Sigmoid colon (tissue), 6 donors: ENCODE measurements at regions not wholly inside any gene's neighbourhood (a gene's known extent, or its start where the extent isn't known, plus 50 kb on each side); places are given as distances from the start of the nearest gene placed in this dataset.

Source experiments
- DNase-seq: peaks from one replicate; pipeline ENCODE4 v3.0.0-alpha.2; 2019
- H3K27ac ChIP-seq, 4 donors: fragments of 200-600 bp; sonication (generic); one replicate each; pipeline ENCODE4 v1.5.1; 2016 to 2019; ENCODE audit warnings: mild to moderate bottlenecking in 1 of 4
- H3K27me3 ChIP-seq, 3 donors: fragments of 200-600 bp; sonication (generic); one replicate each; pipeline ENCODE4 v1.5.1; 2019; ENCODE audit warnings: mild to moderate bottlenecking in 1 of 3
- H3K36me3 ChIP-seq, 4 donors: fragments of 200-600 bp; sonication (generic); one replicate each; pipeline ENCODE4 v1.5.1; 2016 to 2019
- H3K4me1 ChIP-seq, 4 donors: fragments of 200-600 bp; sonication (generic); one replicate each; pipeline ENCODE4 v1.5.1; 2017 to 2019
- H3K4me3 ChIP-seq, 4 donors: fragments of 200-600 bp; sonication (generic); one replicate each; pipeline ENCODE4 v1.5.1; 2017 to 2019; ENCODE audit warnings: mild to moderate bottlenecking in 2 of 4, moderate library complexity in 1 of 4
- H3K9me3 ChIP-seq, 4 donors: fragments of 200-600 bp in 3 of 4; sonication (generic) in 3 of 4; one replicate each; pipeline versions ENCODE4 v1.5.1 to v1.6.1; 2013 to 2019
- EP300 ChIP-seq, 4 donors: sonication (generic); formaldehyde crosslinking; IDR thresholded peaks; one replicate each; pipeline ENCODE4 v1.6.1; 2017; ENCODE audit warnings: antibody characterized with exemption in 4 of 4
- POLR2A ChIP-seq, 2 donors: fragments of 450-650 bp; IDR thresholded peaks; one replicate each; pipeline ENCODE4 v1.6.1; 2016; ENCODE audit warnings: antibody characterized with exemption in 2 of 2, mild to moderate bottlenecking in 2 of 2, moderate library complexity in 2 of 2
- POLR2AphosphoS5 ChIP-seq, 4 donors: sonication (generic); formaldehyde crosslinking; IDR thresholded peaks; one replicate each; pipeline ENCODE4 v1.6.1; 2017; ENCODE audit warnings: antibody characterized with exemption in 4 of 4
- WGBS, 2 donors: extraction: QIAGEN DNeasy Blood & Tissue Kit; methylation state at CpG; one replicate each; pipeline ENCODE4 v1.1.7; 2013; 5-methylcytosine and 5-hydroxymethylcytosine counted together
- intact Hi-C: fragments of 100-400 bp; cut with DNase I; formaldehyde crosslinking; loops from one replicate; pipeline ENCODE4 v1.15.1; 2023
- TF ChIP-seq, protein P1 (sequence below), 4 experiments: fragments of 450-650 bp in 3 of 4; fragments of 200-600 bp in 1 of 4; IDR thresholded peaks; one replicate each; pipeline ENCODE4 v1.5.1; 2016 to 2019; ENCODE audit warnings: antibody characterized with exemption in 4 of 4, mild to moderate bottlenecking in 3 of 4, moderate library complexity in 2 of 4
- donor health status: healthy with polysubstance abuse.
- donor health status: healthy.

DNA sequence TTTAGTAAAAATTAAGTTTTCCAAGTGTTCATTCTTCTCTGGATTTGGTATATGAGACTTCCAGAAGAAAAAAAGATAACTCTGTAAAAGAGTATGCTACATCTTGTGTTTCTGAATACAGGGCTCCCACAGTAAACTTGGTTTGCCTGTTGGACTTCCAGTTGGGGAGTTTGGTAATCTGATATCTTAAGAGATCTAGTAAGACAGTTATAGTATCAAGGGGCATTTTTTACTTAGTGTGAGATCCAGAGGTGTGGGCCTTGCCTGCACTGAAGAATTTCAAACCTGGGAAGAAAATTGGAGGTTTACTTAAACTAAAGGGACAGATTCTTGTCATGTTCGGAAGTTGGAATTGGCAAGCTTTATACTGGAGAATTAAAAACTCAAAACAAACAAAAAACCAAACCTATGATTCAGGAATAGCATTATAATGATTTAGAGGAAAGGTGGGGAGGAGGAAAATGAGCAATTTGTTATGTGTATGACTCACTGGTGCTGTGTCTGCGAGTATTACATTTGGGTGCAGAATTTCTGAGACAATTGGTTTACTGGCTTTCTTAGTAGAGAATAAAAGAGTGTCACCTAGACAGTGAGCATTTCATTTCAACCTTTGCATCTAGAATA is 58.9 kb upstream of the ULK4 start:
- no peaks in the 10 kb centered on the region for H3K27me3 ChIP-seq
- H3K4me1 ChIP-seq = peaks cover 0 to 92% (median 84%) of the 10 kb centered on the region in 4 donors
- peak overlapping the region; percentile 56 to 95 (median 76) for H3K27ac ChIP-seq
- intact Hi-C loops = no loop called here
- DNase-seq = no peak
- WGBS, 2 donors = 6 to 50% methylated on average over 2 of the region's 2 CpGs
- H3K9me3 ChIP-seq = no peaks in the 10 kb centered on the region
- H3K36me3 ChIP-seq = no peaks in the 10 kb centered on the region
- no peak overlapping the region for H3K4me3 ChIP-seq
- TF ChIP-seq, protein P1, sequence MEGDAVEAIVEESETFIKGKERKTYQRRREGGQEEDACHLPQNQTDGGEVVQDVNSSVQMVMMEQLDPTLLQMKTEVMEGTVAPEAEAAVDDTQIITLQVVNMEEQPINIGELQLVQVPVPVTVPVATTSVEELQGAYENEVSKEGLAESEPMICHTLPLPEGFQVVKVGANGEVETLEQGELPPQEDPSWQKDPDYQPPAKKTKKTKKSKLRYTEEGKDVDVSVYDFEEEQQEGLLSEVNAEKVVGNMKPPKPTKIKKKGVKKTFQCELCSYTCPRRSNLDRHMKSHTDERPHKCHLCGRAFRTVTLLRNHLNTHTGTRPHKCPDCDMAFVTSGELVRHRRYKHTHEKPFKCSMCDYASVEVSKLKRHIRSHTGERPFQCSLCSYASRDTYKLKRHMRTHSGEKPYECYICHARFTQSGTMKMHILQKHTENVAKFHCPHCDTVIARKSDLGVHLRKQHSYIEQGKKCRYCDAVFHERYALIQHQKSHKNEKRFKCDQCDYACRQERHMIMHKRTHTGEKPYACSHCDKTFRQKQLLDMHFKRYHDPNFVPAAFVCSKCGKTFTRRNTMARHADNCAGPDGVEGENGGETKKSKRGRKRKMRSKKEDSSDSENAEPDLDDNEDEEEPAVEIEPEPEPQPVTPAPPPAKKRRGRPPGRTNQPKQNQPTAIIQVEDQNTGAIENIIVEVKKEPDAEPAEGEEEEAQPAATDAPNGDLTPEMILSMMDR (IDR thresholded peaks at IDR 0.05) = no peak
- TF ChIP-seq POLR2AphosphoS5 (IDR thresholded peaks at IDR 0.05) = peak in 1 of 4 donors; percentile 55

DNA sequence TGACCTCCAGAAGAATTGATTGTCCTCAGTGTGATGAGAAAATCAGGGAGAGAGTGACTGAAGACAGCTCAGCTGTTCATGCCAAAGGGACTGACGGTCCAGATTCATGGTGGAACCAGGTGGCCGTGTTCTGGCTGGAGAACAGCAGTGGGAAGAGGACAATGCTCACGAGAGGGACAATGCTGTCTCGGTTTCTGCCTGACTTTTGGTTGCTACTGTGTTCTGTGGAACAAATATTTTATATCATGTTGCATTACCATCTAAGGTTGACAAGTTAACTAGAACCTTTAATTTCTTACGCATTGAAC is 58.0 kb upstream of the ULK4 start:
- TF ChIP-seq POLR2A (IDR thresholded peaks at IDR 0.05) = no peak
- no peak for TF ChIP-seq POLR2AphosphoS5 (IDR thresholded peaks at IDR 0.05)
- no peak for TF ChIP-seq EP300 (IDR thresholded peaks at IDR 0.05)
- TF ChIP-seq, protein P1 (IDR thresholded peaks at IDR 0.05) = no peak
- no peaks in the 10 kb centered on the region for H3K27me3 ChIP-seq
- no peak overlapping the region for H3K4me3 ChIP-seq
- no peaks in the 10 kb centered on the region for H3K36me3 ChIP-seq
- no peaks in the 10 kb centered on the region for H3K9me3 ChIP-seq
- peaks cover 0 to 94% (median 86%) of the 10 kb centered on the region in 4 donors for H3K4me1 ChIP-seq
- no peak for DNase-seq
- intact Hi-C loops = no loop called here
- WGBS, 2 donors = 92% methylated on average over 5 of the region's 5 CpGs
- peak overlapping the region in 3 of 4 donors; percentile 64 to 95 (median 88) for H3K27ac ChIP-seq

DNA sequence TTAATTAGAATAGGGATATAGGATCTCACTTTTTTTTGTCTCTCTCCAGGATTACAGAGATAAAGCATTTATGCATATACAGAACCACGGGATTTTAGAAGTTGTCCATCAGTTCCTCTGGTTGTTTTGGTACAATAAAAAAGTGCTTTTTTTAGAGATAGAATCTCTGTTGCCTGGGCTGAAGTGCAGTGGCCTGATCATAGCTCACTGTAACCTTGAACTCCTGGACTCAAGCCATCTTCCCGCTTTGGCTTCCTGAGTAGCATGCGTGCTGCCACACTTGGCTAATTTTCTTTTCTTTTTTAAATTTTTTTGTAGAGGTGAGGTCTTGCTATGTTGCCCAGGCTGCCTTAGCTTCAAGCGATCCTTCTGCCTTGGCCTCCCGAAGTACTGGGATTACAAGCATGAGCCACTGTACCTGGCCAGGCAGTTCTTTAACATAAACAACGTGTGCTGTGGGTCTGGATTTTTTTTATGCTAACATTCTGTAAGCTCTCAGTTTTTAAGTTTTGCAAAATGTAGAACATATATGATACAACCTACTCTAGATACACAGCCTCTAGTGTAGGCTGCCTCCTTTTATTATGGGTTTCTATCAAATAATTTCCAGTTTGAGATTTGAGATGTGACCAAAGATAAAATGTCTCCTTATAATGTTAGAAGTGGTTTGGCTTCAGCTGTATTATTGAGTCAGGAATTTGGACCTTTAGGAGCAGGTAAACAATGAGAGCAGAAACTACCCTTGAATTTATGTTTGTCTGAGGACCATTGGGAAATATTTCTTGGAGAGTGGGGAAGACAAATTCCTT is 57.4 kb upstream of the ULK4 start:
- no peak for DNase-seq
- Histone ChIP-seq H3K4me3 (no peak overlapping the region), H3K27me3 (no peaks in the 10 kb centered on the region), H3K36me3 (no peaks in the 10 kb centered on the region), H3K9me3 (no peaks in the 10 kb centered on the region), H3K27ac (peak overlapping the region; percentile 41 to 95 (median 76)), H3K4me1 (peaks cover 0 to 91% (median 81%) of the 10 kb centered on the region in 4 donors)
- intact Hi-C loops = no loop called here
- TF ChIP-seq, protein P1 (IDR thresholded peaks at IDR 0.05) = no peak
- TF ChIP-seq POLR2AphosphoS5 (IDR thresholded peaks at IDR 0.05) (no peak), EP300 (IDR thresholded peaks at IDR 0.05) (no peak), POLR2A (IDR thresholded peaks at IDR 0.05) (no peak)
- WGBS, 2 donors = 42 to 61% methylated on average over 6 of the region's 6 CpGs

DNA sequence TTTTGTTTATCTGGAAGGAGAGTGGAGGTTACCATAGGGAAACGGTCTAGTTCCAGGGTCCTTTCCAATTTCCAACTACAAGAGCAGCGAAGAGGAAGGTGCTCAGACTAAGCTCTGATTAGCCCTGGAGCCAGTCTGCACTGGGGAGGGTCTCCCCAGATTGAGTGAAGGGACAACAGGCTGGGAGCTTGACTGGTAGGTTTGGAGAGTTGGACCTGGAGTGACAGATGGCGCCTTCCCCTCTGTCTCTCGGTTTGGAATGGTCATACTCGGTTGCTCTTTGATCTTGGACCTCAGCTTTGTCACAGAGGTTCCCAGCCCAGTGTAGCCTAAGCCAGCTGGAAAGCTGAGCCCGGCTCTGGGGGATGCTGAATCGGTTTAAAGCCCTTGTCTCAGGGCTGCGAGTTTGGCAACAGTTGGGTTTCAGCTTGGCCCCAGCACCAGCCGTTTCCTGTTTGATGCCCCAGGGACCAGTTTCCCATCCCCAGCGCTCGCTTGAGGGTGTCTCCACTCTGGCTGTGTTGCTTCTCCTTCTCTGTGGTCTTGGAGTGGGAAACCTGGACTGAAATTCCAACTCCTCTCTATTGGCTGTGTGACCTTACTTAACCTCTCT is 53.1 kb upstream of the ULK4 start:
- peak; percentile 83 for DNase-seq
- 12 to 18% methylated on average over 11 of the region's 11 CpGs for WGBS, 2 donors
- no peak for TF ChIP-seq POLR2A (IDR thresholded peaks at IDR 0.05)
- TF ChIP-seq POLR2AphosphoS5 (IDR thresholded peaks at IDR 0.05) = peak in 2 of 4 donors; percentile 13 to 16
- no peaks in the 10 kb centered on the region for H3K36me3 ChIP-seq
- intact Hi-C loops = loop anchor here (1.0 to 5.0 kb wide), 5 partner anchors 54 to 123 kb away; partner anchors contain the start of gene TRAK1
- peak overlapping the region; percentile 88 to 95 (median 92) for H3K27ac ChIP-seq
- no peaks in the 10 kb centered on the region for H3K9me3 ChIP-seq
- no peaks in the 10 kb centered on the region for H3K27me3 ChIP-seq
- peak overlapping the region; percentile 82 to 99 (median 96) for H3K4me3 ChIP-seq
- H3K4me1 ChIP-seq = peaks cover 0 to 57% (median 46%) of the 10 kb centered on the region in 4 donors

DNA sequence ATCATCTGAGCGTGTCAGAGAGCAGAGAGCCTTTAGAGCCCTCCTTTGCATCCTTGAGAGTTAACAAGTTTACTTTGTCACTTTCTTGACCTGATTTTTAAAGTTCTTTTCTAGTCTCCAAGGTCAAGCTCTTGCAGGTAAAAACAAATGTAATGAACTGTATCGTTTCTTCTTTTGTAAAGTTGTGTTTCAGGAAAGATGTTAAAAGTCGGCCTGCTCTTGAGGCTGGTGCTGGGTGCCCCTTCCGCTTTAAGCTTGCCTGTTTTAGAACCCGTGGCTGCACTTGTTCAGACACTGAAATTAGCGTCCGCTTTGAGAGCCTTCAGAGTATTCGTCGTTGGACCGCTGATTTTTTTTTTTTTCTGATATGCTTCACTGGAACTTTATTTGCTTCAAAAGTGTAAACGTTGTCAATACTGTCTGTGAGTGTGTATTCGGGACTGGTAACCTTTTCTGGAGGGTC is 52.6 kb upstream of the ULK4 start:
- Histone ChIP-seq H3K4me3 (peak overlapping the region; percentile 82 to 99 (median 96)), H3K27ac (peak overlapping the region; percentile 88 to 95 (median 92)), H3K27me3 (no peaks in the 10 kb centered on the region), H3K36me3 (no peaks in the 10 kb centered on the region), H3K4me1 (peaks cover 0 to 52% (median 41%) of the 10 kb centered on the region in 4 donors), H3K9me3 (no peaks in the 10 kb centered on the region)
- no peak for DNase-seq
- WGBS, 2 donors = 1 to 2% methylated on average over 12 of the region's 12 CpGs
- TF ChIP-seq, protein P1 (IDR thresholded peaks at IDR 0.05) = no peak
- TF ChIP-seq EP300 (IDR thresholded peaks at IDR 0.05) = no peak
- TF ChIP-seq POLR2AphosphoS5 (IDR thresholded peaks at IDR 0.05) = peak in 1 of 4 donors; percentile 34
- TF ChIP-seq POLR2A (IDR thresholded peaks at IDR 0.05) = no peak
- intact Hi-C loops = loop anchor here (1.0 to 5.0 kb wide), 5 partner anchors 53 to 122 kb away; partner anchors contain the start of gene TRAK1
